Stimulated activated naive B cell treated with anti-CD40 and anti-IgM and Interleukin-4, amounts not matched to agents 10 μg/mL and 1 μg/mL and 100 μg/mL, for 72 hours (primary cell): ENCODE measurements at regions not wholly inside any gene's neighbourhood (a gene's known extent, or its start where the extent isn't known, plus 50 kb on each side); places are given as distances from the start of the nearest gene placed in this dataset.

Experiments used
- ATAC-seq, 2 donors: fragments of 150-1000 bp; cut with Tn5 transposase; replicated peaks; 2 replicates each; pipeline ENCODE4 v1.10.0; 2021; ENCODE audit warnings: moderate library complexity in 1 of 2
- DNase-seq: peaks from one replicate; pipeline ENCODE4 v3.0.0; 2021
- H3K27ac Mint-ChIP-seq: one replicate; pipeline ENCODE4 v1.8.0; 2022; ENCODE audit warnings: mild to moderate bottlenecking, mixed read lengths
- H3K27me3 Mint-ChIP-seq, 2 donors: one replicate each; pipeline ENCODE4 v1.8.0; 2022; ENCODE audit warnings: mixed read lengths in 2 of 2
- H3K36me3 Mint-ChIP-seq, 2 donors: one replicate each; pipeline ENCODE4 v1.8.0; 2022; ENCODE audit warnings: mixed read lengths in 2 of 2, mild to moderate bottlenecking in 1 of 2
- H3K4me1 Mint-ChIP-seq, 2 donors: one replicate each; pipeline ENCODE4 v1.8.0; 2022; ENCODE audit warnings: mixed read lengths in 2 of 2, mild to moderate bottlenecking in 1 of 2
- H3K4me3 Mint-ChIP-seq, 2 donors: one replicate each; pipeline ENCODE4 v1.8.0; 2022; ENCODE audit warnings: mild to moderate bottlenecking in 2 of 2, mixed read lengths in 2 of 2, moderate library complexity in 1 of 2
- H3K9me3 Mint-ChIP-seq, 2 donors: one replicate each; pipeline ENCODE4 v1.8.0; 2022; ENCODE audit warnings: mixed read lengths in 2 of 2, mild to moderate bottlenecking in 1 of 2

DNA sequence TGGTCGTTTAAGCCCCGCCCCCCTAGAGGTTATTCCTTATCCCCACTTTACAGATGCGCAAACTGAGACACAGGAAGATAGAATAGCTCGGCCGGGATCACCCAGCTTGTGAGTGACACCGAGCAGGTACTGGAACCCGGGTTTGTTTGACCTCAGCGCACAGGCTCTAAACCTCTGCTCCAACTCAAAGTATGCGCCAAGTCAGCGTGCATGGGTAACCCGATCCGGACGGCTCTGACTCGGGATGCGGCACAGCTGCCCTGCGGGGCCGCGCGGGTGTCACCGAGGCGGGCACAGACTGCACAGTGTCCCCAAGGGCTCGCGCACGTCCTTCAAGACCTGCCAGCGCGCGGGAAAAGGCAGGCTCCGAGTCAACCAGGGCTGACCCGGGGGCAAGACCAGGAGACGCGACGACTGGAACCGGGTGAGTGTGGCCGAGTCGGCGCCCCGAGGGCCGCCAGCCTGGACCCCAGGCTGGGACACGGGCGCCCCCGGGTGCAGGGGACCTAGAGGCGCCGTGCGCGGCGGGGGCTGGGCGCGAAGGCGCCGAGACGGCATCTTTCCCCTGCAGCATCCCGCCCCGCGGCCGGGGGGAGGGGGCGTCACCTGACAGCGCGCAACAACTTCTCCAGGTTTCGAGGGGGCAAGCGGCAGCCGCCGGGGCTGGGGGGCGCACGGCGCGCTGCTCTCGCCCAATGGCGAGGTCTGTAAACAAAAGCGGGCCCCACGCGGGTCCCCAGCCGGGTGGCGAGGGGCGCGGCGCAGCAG lies 101.9 kb upstream of the SOD1 start:
- Mint-ChIP-seq H3K9me3 (no peaks in the 10 kb centered on the region), H3K4me1 (peaks cover 13 to 43% of the 10 kb centered on the region in 2 donors), H3K27me3 (peaks cover 28 to 43% of the 10 kb centered on the region in 2 donors), H3K4me3 (peak overlapping the region; percentile 63 to 82), H3K27ac (no peak overlapping the region), H3K36me3 (no peaks in the 10 kb centered on the region)
- ATAC-seq: no peak
- no peak for DNase-seq

DNA sequence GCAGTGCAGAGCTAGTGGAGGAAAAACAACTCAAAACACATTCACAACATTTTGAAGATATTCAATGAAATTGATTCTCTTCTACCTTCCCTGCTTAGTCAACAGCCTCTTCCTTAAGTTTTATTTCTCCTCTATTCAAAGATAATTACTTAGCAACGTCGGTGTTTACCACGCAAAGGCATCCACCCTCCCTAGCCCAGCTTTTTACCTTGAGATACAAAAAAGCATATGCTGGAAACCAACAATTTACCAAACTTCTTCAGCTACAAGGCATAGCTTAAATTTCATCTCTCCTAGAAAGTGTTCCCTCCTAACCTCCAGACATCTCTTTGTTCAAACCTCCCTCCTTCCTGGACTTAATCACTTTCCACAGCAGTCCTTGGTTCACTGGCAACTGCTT lies 102.8 kb upstream of the SOD1 start:
- H3K9me3 Mint-ChIP-seq: no peaks in the 10 kb centered on the region
- no peak overlapping the region for H3K4me3 Mint-ChIP-seq
- no peak for ATAC-seq
- no peaks in the 10 kb centered on the region for H3K36me3 Mint-ChIP-seq
- H3K4me1 Mint-ChIP-seq: peaks cover 15 to 43% of the 10 kb centered on the region in 2 donors
- no peak overlapping the region for H3K27ac Mint-ChIP-seq
- H3K27me3 Mint-ChIP-seq: peaks cover 28 to 44% of the 10 kb centered on the region in 2 donors
- DNase-seq: no peak

DNA sequence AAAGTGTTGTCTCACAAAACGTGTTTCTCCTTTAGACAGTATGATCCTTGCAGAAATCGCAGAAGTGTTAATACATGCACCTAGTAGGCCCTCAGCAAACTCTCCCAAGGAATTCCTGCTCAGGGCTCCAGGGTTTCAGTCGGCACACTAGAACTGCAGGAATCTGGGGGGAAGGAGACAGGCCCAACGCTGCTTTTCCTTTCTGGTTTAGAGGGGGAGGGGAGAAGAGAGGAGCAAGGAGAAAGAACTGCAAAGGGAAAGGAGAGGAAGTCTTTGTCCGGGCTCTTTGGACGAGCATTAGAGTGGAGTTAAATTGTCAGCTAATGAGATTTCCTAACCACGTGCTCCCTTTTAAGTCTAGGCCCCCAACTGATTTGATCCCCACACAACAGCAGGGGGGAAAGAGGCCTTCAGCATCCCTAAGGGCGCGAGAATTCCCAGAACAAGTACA lies 103.7 kb upstream of the SOD1 start:
- Mint-ChIP-seq H3K36me3 (no peaks in the 10 kb centered on the region), H3K4me1 (peaks cover 15 to 41% of the 10 kb centered on the region in 2 donors), H3K27me3 (peaks cover 28 to 44% of the 10 kb centered on the region in 2 donors)

DNA sequence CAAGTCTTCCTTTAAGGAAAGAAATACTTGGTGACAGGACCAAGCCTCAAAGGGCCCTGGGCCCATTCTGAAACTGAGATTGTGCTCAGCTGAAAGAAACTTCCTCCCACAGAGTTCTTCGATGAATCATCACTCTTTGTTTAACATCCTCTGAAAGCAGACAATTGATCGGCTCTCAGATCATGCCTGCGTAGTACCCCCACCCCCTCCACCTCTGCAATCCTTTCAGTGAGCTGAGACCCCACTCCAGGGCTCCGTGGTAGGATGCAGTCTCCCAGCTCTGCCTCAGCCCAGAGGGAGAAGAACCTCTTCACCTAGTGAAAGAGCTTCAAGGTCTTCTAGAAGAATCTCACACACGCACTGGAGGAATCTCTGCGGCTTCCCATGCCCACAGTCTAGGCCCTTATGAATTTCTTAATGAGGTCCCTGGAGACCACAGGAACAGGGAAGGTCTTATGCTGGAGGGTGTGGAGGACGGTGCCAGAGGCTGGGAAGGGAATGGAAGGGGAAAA lies 104.9 kb upstream of the SOD1 start:
- H3K9me3 Mint-ChIP-seq: no peaks in the 10 kb centered on the region
- H3K4me1 Mint-ChIP-seq: peaks cover 10 to 29% of the 10 kb centered on the region in 2 donors
- H3K4me3 Mint-ChIP-seq: no peak overlapping the region
- no peaks in the 10 kb centered on the region for H3K36me3 Mint-ChIP-seq
- H3K27ac Mint-ChIP-seq: no peak overlapping the region
- DNase-seq (no peak), ATAC-seq (peak; percentile 20 to 35)
- H3K27me3 Mint-ChIP-seq: peaks cover 21 to 36% of the 10 kb centered on the region in 2 donors

More for the DNA sequence above, 103.7 kb upstream of the SOD1 start:
- no peak for DNase-seq
- no peaks in the 10 kb centered on the region for H3K9me3 Mint-ChIP-seq
- no peak overlapping the region for H3K4me3 Mint-ChIP-seq
- no peak overlapping the region for H3K27ac Mint-ChIP-seq
- no peak for ATAC-seq

DNA sequence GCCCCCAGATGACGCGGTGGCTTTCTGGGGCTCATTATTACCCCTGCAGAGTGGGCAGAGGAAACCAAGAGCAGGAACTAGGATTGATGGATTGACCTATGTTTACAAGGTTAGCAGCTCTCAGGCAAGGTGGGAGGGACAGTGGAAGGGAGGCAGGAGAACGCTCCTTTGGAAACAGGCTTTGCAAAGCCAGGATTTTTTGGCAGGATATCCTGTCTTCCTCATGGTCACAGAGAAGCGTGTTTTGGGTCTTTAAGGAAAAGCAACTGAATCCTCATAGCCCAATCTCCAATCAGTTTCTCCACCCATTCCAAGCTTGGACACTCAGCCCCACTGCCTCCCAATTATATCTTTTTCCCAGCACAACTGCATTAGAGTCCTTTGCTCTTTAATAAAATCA lies 105.6 kb upstream of the SOD1 start:
- Mint-ChIP-seq H3K4me1 (peaks cover 8 to 25% of the 10 kb centered on the region in 2 donors), H3K36me3 (no peaks in the 10 kb centered on the region), H3K4me3 (no peak overlapping the region), H3K27ac (no peak overlapping the region), H3K27me3 (peaks cover 21 to 36% of the 10 kb centered on the region in 2 donors), H3K9me3 (no peaks in the 10 kb centered on the region)
- no peak for DNase-seq
- no peak for ATAC-seq

DNA sequence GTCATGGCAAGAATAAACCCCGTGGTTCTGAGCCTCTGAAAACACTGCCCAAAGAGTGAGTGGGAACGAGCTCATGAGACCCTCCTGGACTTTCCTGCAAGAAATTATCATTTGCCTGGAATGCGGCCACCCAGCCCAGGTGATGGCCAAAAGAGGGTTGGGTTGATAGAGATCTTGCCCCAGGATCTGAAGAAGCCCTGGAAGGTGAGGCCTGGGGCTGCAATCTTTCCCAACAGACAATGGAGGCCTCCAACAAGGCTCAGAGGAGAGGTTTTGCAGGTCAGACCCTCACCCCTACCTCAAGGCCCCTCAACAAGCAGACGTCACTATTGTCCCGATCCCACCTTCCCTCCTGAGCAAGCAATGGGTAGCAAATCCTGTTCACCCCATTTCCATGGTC lies 106.0 kb upstream of the SOD1 start:
- no peak overlapping the region for H3K27ac Mint-ChIP-seq

DNA sequence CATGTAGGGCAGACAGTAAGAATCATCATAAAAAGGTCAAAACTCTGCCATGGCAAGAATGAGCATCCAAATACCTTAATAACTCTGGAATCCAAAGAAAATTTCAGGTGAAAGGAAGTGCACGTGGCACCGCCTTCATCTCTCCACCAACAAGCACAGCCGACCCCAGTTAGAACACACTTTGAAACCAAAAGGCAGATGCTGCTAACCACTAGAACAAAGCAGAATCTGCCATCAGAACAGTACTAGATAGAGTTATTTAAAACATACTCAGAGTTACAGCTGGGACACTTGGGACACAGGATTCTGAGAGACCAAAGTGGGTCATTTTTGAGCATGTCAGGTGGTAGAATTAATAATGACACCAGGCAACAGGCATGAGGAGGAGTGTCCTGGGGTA lies 106.7 kb upstream of the SOD1 start:
- Mint-ChIP-seq H3K4me1 (peaks cover 8 to 25% of the 10 kb centered on the region in 2 donors), H3K4me3 (no peak overlapping the region)
- ATAC-seq: no peak

More for the DNA sequence above, 106.0 kb upstream of the SOD1 start:
- Mint-ChIP-seq H3K36me3 (no peaks in the 10 kb centered on the region), H3K27me3 (peaks cover 21 to 36% of the 10 kb centered on the region in 2 donors), H3K4me1 (peaks cover 8 to 25% of the 10 kb centered on the region in 2 donors), H3K4me3 (no peak overlapping the region), H3K9me3 (no peaks in the 10 kb centered on the region)
- no peak for DNase-seq
- ATAC-seq: no peak

DNA sequence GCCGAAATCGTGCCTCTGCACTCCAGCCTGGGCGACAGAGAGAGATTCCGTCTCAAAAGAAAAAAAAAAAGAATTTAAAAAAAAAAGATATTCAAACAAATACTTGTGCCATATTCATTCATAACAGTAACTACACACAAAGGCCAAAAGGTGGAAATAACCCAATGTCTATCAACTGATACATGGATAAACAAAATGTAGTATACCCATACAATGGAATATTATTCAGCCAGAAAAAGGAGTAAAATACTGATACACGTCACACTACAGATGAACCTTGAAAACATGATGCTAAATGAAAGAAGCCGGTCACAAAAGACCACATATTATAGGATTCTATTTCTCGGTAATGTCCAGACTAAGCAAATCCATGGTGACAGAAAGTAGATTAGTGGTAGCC lies 109.4 kb upstream of the SOD1 start:
- no peak for DNase-seq
- Mint-ChIP-seq H3K36me3 (no peaks in the 10 kb centered on the region), H3K27ac (no peak overlapping the region), H3K4me3 (no peak overlapping the region), H3K27me3 (peaks cover 0 to 9% of the 10 kb centered on the region in 2 donors), H3K4me1 (peaks cover 6 to 15% of the 10 kb centered on the region in 2 donors), H3K9me3 (no peaks in the 10 kb centered on the region)
- no peak for ATAC-seq

More for the DNA sequence above, 106.7 kb upstream of the SOD1 start:
- H3K27ac Mint-ChIP-seq: no peak overlapping the region
- DNase-seq: no peak
- no peaks in the 10 kb centered on the region for H3K36me3 Mint-ChIP-seq
- peaks cover 21 to 35% of the 10 kb centered on the region in 2 donors for H3K27me3 Mint-ChIP-seq
- no peaks in the 10 kb centered on the region for H3K9me3 Mint-ChIP-seq

DNA sequence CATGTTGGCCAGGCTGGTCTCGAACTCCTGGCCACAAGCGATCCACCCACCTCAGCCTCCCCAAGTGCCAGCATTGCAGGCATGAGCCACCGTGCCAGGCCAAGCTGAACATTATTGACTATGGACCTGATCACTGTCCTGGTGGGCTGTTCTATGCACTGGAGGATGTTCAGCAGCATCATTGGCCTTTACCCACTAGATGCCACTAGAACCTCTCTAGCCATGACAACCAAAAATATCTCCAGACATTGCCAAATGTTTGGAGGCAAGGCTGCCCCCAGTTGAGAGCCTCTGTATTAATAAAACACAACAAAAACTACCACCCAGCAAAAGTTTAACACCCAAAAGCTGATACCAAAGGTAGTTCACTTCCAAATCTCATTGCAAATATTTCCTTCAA lies 110.8 kb upstream of the SOD1 start:
- Mint-ChIP-seq H3K27me3 (peaks cover 0 to 5% of the 10 kb centered on the region in 2 donors), H3K4me1 (peaks cover 1 to 2% of the 10 kb centered on the region in 2 donors), H3K27ac (no peak overlapping the region), H3K4me3 (no peak overlapping the region), H3K36me3 (no peaks in the 10 kb centered on the region), H3K9me3 (no peaks in the 10 kb centered on the region)
- ATAC-seq (peak in 1 of 2 donors; percentile 18), DNase-seq (no peak)

DNA sequence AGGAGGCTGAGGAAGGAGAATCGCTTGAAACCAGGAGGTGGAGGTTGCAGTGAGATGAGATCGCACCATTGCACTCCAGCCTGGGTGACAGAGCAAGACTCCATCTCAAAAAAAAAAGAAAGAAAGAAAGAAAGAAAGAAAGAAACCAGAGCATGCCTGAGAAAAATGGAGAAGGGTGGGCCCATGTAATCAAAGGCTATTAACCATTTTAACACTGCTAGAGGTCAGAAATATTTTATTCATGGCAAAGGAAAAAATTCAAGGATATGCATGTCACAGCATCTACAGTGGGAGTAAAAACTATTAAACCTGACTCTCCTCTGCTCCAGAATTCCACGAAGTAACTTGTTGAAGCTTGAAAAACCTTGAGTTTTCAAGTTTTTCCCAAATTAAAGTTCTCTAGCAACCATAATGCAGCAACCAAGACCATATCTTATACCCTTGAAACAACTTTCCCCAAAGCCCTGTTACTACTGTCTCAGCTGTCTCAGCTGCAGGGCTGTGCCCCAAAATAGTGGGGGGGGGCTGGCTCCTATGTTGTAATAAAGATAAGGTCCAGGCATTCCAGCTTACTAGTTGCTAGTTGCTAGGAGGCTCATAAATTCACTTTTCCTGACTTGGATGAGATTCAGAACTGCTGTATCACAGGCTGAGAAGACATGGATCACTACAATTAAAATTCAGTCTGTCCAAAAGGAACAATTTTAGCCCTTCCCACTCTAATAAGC lies 112.9 kb upstream of the SOD1 start:
- Mint-ChIP-seq H3K9me3 (no peaks in the 10 kb centered on the region), H3K27me3 (no peaks in the 10 kb centered on the region), H3K4me3 (no peak overlapping the region), H3K27ac (no peak overlapping the region), H3K36me3 (no peaks in the 10 kb centered on the region), H3K4me1 (no peaks in the 10 kb centered on the region)
- ATAC-seq: no peak
- no peak for DNase-seq

DNA sequence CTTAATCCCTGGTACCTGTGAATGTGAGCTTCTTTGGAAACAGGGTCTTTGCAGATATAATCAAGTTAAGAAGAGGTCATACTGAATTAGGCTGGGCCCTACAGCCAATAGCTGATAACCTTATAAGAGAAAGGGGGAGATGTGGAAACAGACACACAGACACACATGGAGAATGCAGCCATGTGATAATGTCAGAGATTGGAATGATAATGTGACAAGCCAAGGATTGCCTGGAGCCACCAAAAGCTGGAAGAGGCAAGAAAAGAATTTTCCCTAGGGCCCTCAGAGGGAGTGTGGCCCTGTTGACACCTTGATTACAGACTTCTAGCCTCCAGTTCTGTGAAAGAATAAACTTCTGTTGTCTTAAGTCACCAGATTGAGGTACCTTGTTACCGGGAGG lies 114.5 kb upstream of the SOD1 start:
- no peaks in the 10 kb centered on the region for H3K4me1 Mint-ChIP-seq
- DNase-seq (no peak), ATAC-seq (no peak)
- no peak overlapping the region for H3K27ac Mint-ChIP-seq
- H3K9me3 Mint-ChIP-seq: no peaks in the 10 kb centered on the region
- no peak overlapping the region for H3K4me3 Mint-ChIP-seq
- no peaks in the 10 kb centered on the region for H3K36me3 Mint-ChIP-seq
- H3K27me3 Mint-ChIP-seq: no peaks in the 10 kb centered on the region

DNA sequence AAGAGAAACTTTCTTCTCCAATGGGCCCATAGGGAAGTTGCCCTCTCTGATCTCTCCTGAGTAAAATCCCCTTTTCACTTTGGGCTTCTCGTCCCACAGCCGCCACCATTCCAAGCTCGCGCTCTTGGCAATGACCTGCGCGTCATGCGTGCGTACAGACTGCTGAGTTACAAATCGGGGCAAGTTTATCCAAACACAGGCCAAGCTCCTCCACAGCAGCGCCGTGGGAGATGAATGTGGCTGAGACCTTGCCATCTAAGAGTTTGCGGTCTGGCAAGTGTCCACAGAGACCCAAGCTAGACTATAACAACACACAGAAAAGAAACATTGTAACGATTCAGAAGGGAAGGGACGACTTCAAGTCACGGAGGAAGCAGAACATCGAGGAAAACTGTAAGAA lies 116.3 kb upstream of the SOD1 start:
- no peak overlapping the region for H3K27ac Mint-ChIP-seq
- no peaks in the 10 kb centered on the region for H3K9me3 Mint-ChIP-seq
- H3K27me3 Mint-ChIP-seq: no peaks in the 10 kb centered on the region
- no peak for ATAC-seq
- H3K36me3 Mint-ChIP-seq: no peaks in the 10 kb centered on the region
- H3K4me1 Mint-ChIP-seq: no peaks in the 10 kb centered on the region
- no peak overlapping the region for H3K4me3 Mint-ChIP-seq
- DNase-seq: no peak

DNA sequence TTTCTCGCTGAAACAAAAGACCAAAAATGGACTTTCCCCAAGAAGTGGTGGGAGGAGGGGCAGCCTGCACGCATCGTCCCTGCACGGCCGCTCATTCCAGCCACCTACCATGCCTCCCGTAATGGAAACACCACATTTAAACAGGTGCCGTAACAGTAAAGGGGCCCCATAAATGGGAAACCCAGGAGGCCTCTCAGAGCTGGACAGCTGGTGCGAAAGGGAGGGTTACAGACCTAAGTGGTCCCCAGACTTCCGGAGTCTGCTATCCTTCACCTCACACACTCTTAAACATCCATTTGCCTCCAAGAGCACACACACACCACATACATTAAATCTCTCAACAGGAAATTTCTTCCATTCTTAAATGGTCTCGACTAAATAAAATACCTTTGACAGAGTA lies 120.7 kb upstream of the SOD1 start:
- Mint-ChIP-seq H3K27ac (no peak overlapping the region), H3K36me3 (no peaks in the 10 kb centered on the region), H3K4me1 (no peaks in the 10 kb centered on the region), H3K4me3 (no peak overlapping the region), H3K9me3 (no peaks in the 10 kb centered on the region), H3K27me3 (no peaks in the 10 kb centered on the region)
- ATAC-seq: no peak
- no peak for DNase-seq

DNA sequence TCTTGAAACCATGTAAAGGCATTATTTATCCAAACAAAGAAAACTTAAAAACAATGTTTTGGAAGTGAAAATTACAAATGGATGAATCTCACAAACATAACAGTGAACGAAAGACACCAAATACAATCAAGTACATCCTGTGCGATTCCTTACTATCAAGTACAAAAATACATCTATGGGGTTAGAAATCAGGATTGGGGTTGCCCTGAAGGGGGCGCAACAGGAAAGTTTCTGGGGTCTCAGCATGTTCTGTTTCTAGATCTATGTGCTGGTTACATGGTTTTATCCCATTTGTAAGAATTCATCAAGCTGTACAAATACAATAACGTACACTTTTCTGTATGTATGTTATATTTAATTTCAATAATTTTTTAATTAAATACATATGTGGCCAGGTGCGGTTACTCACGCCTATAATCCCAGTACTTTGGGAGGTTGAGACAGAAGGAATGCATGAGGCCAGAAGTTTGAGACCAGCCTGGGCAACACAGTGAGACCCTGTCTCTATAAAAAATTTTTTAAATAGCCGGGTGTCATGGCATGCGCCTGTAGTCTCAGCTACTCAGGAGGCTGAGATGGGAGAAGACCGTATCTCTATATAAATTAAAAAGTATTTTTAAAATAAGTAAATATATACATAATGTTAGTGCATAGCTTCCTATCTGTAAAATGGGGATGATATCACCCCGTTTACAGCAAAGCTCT lies 121.5 kb upstream of the SOD1 start:
- Mint-ChIP-seq H3K4me3 (no peak overlapping the region), H3K9me3 (no peaks in the 10 kb centered on the region), H3K27me3 (no peaks in the 10 kb centered on the region), H3K27ac (no peak overlapping the region), H3K4me1 (no peaks in the 10 kb centered on the region), H3K36me3 (no peaks in the 10 kb centered on the region)
- ATAC-seq: no peak
- no peak for DNase-seq
